DND-41 (cell line): ENCODE measurements at regions not wholly inside any gene's neighbourhood (a gene's known extent, or its start where the extent isn't known, plus 50 kb on each side); places are given as distances from the start of the nearest gene placed in this dataset.

Experiments used
- CTCF ChIP-seq: IDR thresholded peaks from 2 replicates; pipeline ENCODE4 v1.5.1; 2012; ENCODE audit warnings: borderline replicate concordance, low read length, moderate library complexity, mild to moderate bottlenecking; ENCODE audit not compliant: poor library complexity, severe bottlenecking; ENCODE audit errors: extremely low read depth
- EZH2 ChIP-seq: IDR thresholded peaks from 3 replicates; pipeline ENCODE4 v1.6.1; 2012; ENCODE audit warnings: borderline replicate concordance, low read depth, mild to moderate bottlenecking, moderate library complexity, low read length, inconsistent platforms; ENCODE audit not compliant: severe bottlenecking

- TF ChIP-seq CTCF (no peak), EZH2 (no peak)
Measured at GRCh38 chr9:25029743-25030142, 484.0 kb upstream of the IZUMO3 start.
